Head of caudate nucleus (tissue), 42 donors: ENCODE measurements at regions not wholly inside any gene's neighbourhood (a gene's known extent, or its start where the extent isn't known, plus 50 kb on each side); places are given as distances from the start of the nearest gene placed in this dataset.

ENCODE experiments used
- DNase-seq, 42 donors: peaks; one replicate each; pipeline versions ENCODE4 v3.0.0 to v3.0.0-alpha.2; 2020 to 2021; ENCODE audit warnings: mixed read lengths in 7 of 42
- intact Hi-C: fragments of 100-400 bp; cut with DNase I; formaldehyde crosslinking; loops from one replicate; pipeline ENCODE4 v1.15.0; 2022

DNA sequence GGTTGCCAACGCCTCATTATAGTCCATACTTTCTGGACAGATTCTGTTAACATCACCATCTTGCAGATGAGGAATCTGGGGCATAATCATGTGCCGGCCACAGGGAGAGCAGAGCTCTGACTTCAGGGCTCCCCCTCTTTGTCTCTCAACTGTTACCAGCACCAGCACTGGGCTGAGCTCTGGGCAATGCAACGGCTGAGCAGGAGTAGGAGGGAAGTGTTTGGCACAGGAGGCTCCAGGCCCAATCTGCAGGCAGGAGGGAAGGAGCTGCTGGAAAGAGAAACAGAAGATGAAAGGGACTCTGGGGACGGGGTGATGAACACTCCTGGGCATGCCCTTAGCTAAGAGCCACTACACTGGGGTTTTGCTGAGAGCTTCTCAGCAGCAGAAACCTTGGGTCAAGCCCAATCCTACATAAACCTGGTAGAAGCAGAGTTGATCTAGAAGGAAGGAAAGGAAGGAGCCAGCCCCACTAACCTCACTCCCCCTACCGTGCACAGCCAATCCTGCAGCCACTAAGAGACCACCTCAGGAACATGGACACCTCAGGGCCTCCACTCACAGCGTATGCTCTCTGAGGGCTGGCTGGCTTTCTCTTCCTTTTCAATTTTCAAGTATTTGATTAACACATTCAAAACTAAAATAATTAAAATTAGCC lies 73.1 kb upstream of the SPATA12 start:
- intact Hi-C loops, result loop anchor here (5.0 kb wide), 1 partner anchor 185 kb away; the partner anchor contains the start of gene ARHGEF3
- DNase-seq, result no peak

DNA sequence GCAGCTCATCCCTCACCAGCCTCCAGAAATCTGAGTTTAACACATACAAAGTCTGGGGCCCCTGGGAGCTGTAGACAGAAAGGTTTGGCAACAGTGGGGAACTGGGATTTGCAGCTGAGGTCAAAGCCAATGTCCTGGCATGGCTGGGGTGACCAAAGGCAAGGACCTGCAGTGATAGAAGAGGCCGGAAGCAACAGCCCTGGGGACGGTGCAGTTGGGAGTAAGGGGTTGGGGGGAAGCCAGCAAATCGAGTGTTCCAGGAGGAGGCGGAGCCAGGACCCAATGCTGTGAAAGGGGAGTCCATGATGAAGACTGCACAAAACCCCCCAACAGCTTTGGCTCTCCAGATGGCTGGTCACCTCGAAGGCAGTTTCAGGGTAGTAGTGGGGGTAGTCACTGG lies 74.1 kb upstream of the SPATA12 start:
- no peak for DNase-seq
- intact Hi-C loops, result loop anchor here (5.0 kb wide), 1 partner anchor 184 kb away; the partner anchor contains the start of gene ARHGEF3

DNA sequence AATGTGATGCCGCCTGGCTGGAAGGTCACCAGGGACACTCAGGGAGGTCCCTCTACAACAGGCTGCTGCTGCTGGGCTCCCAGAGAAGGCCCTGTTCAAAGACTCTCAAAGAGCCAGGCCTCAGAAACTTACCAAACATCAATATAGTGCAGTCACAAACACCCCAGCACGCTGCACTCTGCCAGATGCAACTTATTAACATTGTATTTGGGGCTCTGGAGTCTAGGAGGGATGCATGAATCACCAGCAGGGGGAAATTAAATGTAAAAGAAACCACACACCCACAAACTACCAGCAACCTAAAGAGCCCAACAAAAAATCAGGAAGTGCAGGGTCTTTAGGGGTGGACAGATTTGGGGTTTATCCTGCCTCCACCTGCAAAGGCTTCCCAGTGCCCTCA lies 74.6 kb upstream of the SPATA12 start:
- intact Hi-C loops, result loop anchor here (5.0 kb wide), 1 partner anchor 184 kb away; the partner anchor contains the start of gene ARHGEF3
- DNase-seq, result no peak

DNA sequence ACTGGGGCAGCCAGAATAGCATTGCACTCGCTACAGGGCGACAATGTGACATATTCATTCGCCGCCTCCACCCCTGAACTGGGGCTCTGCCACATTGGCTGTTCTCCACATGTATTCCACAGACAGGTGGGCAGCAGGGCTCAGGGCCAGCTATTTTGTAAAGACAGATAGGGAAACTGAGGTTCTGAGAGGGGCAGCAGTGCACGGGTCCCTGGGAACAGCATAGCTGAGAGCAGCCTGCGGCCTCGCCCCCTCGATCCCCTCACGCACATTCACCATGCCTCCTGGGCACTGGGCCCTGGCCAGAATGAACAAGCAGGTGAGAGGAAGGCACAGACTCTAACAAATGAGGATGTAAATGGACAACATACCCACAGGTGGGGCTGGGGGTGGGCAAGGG lies 75.0 kb upstream of the SPATA12 start:
- DNase-seq, result no peak
- intact Hi-C loops, result loop anchor here (5.0 kb wide), 1 partner anchor 183 kb away; the partner anchor contains the start of gene ARHGEF3

DNA sequence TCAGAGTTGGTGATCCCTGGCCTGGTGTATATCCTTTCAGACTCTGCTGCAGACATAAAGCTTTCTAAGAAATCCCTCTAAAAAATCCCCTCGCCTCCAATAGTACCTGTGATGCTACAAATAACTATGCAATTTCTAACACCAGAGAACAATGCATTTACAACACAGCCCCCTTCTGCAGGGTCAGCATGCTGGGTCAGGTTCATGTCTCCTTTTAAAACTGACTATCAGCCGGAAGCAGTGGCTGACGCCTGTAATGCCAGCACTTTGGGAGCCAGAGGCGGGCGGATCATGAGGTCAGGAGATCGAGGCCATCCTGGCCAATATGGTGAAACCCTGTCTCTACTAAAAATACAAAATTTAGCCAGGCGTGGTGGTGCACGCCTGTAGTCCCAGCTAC lies 77.0 kb upstream of the SPATA12 start:
- no peak for DNase-seq
- intact Hi-C loops, result no loop called here

DNA sequence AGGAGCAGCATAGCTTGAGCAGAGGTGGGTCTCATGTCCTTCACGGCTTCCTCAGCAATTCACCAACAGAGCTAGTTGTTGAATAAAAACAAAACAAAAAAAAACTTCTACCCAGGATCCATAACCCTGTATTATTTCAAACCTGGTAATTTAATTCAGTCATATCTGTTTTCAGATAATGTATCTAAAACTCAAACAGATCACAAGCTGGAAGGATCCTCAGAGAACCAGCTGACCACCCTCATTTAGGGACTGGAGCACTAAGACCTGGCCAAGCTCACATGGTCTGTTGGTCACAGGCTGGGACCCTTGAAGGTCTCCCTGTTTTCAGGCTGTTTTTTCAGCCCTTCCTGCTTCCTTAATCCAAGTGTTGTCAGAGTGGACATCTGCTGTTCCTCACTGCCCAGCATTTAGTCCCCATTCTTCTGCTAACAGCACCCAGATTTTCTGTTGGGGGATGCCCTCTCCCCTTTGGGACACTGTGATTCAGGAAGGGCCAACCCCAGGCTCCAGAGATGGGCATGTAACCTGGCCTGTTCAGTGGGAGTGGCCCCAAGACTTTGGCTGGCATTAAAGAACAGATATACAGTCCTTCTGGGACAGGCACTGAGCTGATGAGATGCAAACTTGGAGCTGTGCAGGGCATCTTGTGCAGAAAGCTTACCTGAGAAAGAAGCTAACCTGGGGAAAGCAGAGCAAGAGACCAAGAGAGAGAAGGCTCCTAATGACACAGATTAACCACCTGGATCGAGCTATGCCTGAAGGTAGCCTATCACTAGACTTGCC lies 78.8 kb upstream of the SPATA12 start:
- intact Hi-C loops, result no loop called here
- DNase-seq, result no peak

DNA sequence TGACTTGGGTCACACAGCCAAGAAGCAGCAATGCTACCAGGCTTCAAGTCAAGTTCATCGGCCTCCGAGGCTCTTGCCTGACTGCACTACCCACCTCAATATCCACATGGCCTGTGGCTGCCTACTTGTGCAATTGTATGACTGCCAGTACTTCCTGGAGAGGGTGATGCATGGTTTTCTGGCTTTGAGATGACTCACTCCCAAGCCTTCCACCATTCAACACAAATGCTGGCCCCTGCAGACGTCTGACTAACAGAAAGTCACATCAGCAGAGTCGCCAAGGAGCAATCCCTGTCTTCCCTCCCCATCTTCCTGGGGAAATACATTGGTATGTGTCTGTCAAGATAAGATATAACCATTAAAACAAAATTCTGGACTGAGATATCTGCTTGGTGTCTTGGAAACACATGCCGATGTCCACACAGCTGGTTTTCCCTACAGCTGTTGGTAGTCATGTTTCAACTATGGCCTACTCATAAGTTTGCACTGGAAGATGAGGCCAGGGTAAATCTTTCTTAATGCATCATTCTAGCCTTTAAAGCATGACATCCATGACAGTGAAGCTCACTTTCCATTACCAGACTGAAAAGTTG lies 79.6 kb upstream of the SPATA12 start:
- DNase-seq, result peak in 1 of 42 donors; percentile 38
- intact Hi-C loops, result no loop called here

DNA sequence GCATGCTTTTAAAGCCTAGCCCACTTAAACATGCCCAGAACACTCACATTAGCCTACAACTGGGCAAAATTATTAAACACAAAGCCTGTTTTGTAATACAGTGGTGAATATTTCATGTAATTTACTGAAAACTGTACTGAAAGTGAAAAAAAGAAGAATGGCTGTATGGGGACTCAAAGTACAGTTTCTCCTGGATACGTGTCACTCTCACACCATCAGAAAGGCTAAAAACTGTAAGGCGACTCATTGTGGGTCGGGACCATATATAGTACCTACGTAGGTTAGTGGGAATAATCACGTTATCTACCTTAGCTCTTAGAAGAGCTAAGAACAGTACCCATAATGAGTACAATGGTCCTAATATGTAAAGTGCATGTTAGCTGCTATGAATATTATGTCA lies 80.2 kb upstream of the SPATA12 start:
- intact Hi-C loops, result no loop called here
- no peak for DNase-seq

DNA sequence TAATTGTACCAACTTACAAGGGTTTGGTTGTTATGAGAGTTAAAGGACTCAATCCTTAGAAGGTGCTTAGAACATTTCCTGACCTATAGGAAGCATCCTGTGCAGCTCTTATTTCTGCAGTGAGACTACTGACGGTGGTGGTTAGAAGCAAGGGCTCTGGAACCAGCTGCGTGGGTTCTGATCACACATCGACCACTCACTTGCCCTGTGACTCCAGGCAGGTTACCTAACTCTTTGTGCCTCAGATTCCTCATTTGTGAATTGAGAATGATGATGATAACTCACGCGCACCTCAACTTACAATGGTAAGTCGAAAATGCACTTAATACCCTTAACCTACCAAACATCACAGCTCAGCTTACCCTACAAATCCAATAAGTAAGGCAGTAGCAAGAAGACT lies 80.7 kb upstream of the SPATA12 start:
- no peak for DNase-seq
- intact Hi-C loops, result no loop called here

DNA sequence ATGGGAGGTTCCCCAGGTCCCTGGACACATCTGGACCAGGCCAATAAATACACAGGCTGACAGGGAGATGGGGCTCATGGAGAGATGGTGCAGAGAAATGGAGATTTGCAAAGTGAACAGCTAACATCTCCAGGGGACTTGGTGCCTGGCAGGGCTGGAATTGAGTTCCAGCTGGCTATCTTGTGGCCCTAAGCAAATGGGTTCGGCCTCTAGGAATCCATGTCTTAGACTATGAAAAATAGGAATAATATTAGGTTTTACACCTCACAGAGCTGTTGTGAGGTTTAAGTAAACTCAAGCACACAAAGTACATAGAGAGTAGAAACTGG lies 82.9 kb upstream of the SPATA12 start:
- intact Hi-C loops, result no loop called here
- no peak for DNase-seq

DNA sequence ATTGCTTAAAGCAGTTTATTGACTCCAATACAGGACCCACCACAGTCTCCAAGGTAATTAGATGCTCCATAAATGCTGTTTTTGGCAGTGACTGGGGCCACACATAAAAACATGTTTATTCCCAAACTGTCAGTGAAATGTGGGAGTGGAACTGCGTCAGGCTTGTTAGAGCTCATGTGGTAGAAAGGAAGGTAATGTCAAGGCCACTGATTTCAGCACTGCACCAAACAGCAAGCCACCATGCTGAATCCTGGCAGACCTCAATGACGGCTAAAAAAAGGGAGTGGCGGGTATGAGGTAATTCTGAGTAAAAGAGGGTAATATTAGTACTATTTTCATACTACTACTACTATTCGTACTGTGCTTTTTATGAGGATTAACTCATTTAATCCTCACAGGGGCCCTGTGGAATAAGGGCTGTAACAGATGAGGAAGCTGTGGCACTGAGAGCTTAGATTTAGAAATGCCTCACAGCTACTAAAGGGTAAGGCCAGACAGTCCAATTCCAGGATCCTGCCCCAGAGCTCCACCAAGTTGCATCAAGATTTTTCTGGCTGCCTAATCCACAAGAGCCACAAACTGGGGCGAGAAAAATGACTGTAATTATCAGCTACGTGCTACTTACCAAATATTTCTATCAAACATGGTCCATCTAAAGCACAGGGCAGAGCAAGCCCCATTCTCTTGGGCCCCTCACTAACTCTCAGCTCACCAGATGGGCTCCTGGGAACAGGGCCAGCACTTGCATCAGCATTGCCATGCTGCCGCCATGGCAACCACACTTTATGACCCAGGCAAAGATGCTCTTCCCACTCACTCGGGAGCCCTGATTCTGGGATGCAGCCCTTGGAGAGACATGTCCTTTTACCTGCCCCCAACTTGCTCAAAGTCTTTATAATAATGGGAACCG lies 83.6 kb upstream of the SPATA12 start:
- DNase-seq, result peak in 34 of 42 donors; percentile 25 to 75 (median 61)
- intact Hi-C loops, result no loop called here

DNA sequence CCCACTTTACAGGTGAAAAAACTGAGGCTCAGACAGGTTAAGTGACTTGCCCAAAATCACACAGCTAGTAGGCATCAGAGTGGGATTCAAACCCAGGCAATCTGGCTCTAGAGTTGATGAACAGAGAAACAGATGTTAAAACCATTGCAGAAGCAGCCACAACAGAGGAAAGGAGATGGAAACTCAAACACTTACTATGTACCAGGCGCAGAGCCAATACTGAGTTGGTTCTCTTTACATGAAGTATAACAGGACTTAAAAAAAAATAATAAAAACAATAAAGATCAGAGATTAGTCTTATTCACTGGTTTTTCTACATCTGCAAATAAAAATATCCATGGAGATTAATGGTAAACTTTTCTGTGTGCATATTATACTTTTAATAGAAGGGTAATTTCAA lies 84.9 kb upstream of the SPATA12 start:
- intact Hi-C loops, result no loop called here
- no peak for DNase-seq

DNA sequence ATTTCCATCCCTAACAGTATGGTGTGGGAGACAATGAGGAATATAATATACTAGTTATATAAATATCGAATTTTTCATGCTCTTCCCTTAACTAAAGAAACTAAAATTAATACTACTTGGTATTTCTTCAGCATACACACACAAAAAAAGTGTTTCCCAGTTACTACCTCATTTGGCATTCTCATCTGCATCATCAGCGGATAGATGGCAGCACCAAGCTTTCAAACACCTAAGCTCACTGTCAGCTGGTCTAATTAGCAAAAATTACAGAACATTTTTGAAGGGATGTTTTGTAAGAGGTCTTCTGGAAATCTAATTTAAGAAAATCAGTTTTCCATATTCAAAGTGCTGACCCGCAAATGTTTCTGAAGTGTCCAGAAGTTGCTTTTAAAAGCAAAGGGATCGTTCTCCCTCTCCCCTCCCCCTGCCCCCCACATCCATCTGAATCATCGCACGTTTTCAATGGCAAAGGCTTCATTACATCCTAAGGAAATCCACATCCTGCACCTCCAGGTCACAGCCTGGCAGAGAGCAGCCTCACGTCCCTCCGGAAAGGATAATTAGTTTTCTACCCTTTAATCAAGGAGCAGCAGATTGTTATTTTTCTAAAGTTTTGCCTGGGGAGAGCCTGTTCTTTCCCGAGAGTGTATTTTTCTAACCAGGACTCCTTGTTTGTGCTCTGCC lies 86.1 kb upstream of the SPATA12 start:
- intact Hi-C loops, result no loop called here
- peak in 9 of 42 donors; percentile 16 to 72 (median 40) for DNase-seq

DNA sequence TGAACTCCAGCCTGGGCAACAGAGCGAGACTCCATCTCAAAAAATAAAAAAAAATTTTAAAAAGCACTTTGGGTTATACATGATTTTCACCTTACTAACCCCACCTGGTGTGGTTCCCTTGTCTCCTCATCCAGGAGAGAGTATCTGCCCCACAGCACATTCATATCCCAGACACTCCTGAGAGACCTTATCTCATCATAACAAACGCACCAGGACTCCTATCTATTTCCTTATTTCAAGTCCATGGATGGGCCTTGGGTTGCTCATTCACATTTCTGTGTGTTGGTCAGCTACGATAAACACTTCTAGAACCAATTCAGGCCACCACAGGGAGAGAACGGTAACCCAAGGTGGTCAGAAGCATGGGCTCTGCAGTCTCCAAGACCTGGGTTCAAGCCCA lies 88.6 kb upstream of the SPATA12 start:
- peak in 1 of 42 donors; percentile 17 for DNase-seq

DNA sequence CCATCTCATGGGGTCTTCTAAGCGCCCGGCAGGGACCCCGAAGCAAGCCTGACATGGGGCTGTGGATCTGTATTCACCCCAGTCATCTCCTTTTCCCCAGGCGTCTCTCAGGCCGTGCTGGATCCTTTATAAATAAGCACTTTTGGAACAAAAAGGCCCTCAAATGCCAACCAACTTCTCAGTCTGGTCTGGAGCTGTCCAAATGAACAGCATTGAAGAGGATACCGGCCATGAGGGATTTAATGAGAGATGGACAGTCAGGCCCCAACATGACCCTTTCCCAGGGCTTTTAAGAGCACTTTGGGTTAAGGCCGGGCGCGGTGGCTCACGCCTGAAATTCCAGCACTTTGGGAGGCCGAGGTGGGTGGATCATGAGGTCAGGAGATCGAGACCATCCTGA lies 89.2 kb upstream of the SPATA12 start:
- intact Hi-C loops, result no loop called here

More for the DNA sequence above, 88.6 kb upstream of the SPATA12 start:
- intact Hi-C loops, result no loop called here

DNA sequence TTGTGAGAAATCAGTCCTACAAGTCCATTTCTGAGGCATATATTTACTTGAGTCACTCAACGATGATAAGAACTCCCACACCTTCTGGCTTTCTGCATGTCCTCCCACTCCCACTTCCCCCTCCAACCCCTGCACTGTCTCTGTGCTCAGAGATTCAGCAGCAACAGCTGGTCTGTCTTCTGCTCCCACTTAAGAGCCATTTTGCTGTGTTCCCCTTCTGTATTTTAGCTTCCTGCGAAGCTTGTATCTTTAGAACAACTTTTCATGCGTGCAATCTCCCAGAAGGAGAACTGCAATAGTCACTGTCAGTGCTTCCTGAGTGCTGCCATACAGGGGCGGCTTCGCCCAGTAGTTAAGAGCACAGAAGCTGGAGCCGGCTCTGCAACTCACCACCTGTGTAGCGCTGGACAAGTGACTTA lies 90.0 kb upstream of the SPATA12 start:
- intact Hi-C loops, result no loop called here
- peak in 9 of 42 donors; percentile 10 to 67 (median 33) for DNase-seq

More for the DNA sequence above, 89.2 kb upstream of the SPATA12 start:
- no peak for DNase-seq

DNA sequence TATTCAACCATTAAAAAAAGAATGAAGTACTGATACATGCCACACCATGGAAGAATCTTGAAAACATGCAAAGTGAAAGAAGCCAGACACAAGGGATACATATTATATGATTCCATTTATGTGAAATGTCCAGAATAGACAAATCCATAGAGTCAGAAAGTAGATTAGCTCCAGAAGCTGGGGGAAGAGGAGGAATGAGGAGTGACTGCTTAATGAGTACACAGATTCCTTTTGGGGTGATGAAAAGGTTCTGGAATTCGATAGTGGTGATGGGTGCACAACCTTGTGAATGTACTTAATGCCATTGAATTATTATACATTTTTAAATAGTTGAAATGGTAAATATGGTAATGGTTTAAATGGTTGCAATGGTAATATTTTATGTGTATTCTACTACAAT lies 90.6 kb upstream of the SPATA12 start:
- intact Hi-C loops, result no loop called here
- DNase-seq, result no peak

DNA sequence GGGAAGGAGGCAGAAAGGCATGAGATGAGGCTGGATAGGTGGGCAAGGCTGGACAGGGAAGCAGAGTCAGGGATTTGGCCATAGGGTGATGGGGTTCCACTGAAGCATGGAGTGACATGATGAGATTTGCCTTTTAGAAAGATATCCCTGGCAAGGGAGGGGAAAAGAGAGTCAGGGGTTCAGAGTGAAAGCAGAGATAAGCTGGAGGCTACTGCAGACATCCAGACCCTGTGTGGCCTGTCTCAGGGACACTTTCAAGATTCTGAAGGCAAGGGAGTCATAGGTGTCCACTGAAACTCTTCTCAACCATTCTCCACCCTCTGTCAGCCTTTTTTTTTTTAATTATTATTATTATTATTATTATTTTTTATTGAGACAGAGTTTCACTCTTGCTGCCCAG lies 94.0 kb upstream of the SPATA12 start:
- intact Hi-C loops, result no loop called here

DNA sequence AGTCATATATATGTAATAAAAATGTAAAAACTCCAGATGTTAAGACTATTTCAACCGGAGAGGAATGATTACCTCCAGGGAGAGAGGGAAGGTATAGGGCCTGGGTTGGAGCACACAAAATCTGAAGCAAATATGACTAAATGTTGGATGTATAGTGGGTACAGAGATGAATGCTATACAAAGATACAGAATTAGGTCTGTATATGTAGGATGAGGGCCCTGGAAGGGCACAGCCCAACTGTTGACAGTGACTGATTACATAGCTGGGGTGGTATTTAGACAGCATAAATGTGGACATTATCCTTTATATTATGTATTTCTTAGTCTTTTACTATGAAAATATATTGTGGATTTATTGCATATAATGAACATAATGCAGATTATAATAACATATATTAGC lies 94.4 kb upstream of the SPATA12 start:
- no peak for DNase-seq
- intact Hi-C loops, result no loop called here

More for the DNA sequence above, 94.0 kb upstream of the SPATA12 start:
- no peak for DNase-seq
